Endodermal cell (in vitro differentiated cells): ENCODE measurements at regions not wholly inside any gene's neighbourhood (a gene's known extent, or its start where the extent isn't known, plus 50 kb on each side); places are given as distances from the start of the nearest gene placed in this dataset.
A peak's percentile ranks its signal among the peaks of the same experiment; 100 is the strongest.

ENCODE experiments used
- DNase-seq: peaks from one replicate; pipeline ENCODE4 v3.0.0-alpha.2; 2017
- H3K27ac ChIP-seq: 2 replicates; pipeline ENCODE4 v1.5.1; 2013; ENCODE audit warnings: mild to moderate bottlenecking, low read depth, low read length, moderate library complexity
- H3K27me3 ChIP-seq: 2 replicates; pipeline ENCODE4 v1.6.1; 2013; ENCODE audit warnings: mild to moderate bottlenecking, low read length, moderate library complexity; ENCODE audit not compliant: insufficient read depth, control insufficient read depth, poor library complexity, severe bottlenecking
- H3K36me3 ChIP-seq: 2 replicates; pipeline ENCODE4 v1.7.0; 2013; ENCODE audit warnings: mild to moderate bottlenecking, low read length, moderate library complexity; ENCODE audit not compliant: control insufficient read depth, insufficient read depth
- H3K4me1 ChIP-seq: one replicate; pipeline ENCODE4 v1.7.0; 2013; ENCODE audit warnings: low read length; ENCODE audit not compliant: control insufficient read depth, insufficient read depth
- H3K4me3 ChIP-seq: 2 replicates; pipeline ENCODE4 v1.5.1; 2013; ENCODE audit warnings: mild to moderate bottlenecking, low read length, moderate library complexity
- H3K9ac ChIP-seq: 2 replicates; pipeline ENCODE4 v1.6.1; 2013; ENCODE audit warnings: mild to moderate bottlenecking, low read length, moderate library complexity; ENCODE audit not compliant: poor library complexity, severe bottlenecking; ENCODE audit errors: extremely low read depth
- H3K9me3 ChIP-seq: 2 replicates; pipeline ENCODE4 v1.6.1; 2013; ENCODE audit warnings: mild to moderate bottlenecking, low read length, moderate library complexity; ENCODE audit not compliant: control insufficient read depth
- H3K27ac Mint-ChIP-seq: 2 replicates; pipeline ENCODE4 v1.8.0; 2020; ENCODE audit warnings: mixed read lengths
- H3K27me3 Mint-ChIP-seq: 2 replicates; pipeline ENCODE4 v1.8.0; 2021; ENCODE audit warnings: mild to moderate bottlenecking, mixed read lengths; ENCODE audit not compliant: insufficient read depth
- H3K36me3 Mint-ChIP-seq: 2 replicates; pipeline ENCODE4 v1.8.0; 2020; ENCODE audit warnings: low read depth, mixed read lengths
- H3K4me1 Mint-ChIP-seq: 2 replicates; pipeline ENCODE4 v1.8.0; 2020; ENCODE audit warnings: mixed read lengths
- H3K4me3 Mint-ChIP-seq: 2 replicates; pipeline ENCODE4 v1.8.0; 2020; ENCODE audit warnings: mild to moderate bottlenecking, moderate library complexity, mixed read lengths
- H3K9me3 Mint-ChIP-seq: 2 replicates; pipeline ENCODE4 v1.8.0; 2020; ENCODE audit warnings: mild to moderate bottlenecking, mixed read lengths
- WGBS, 2 experiments: methylation state at CpG; one replicate each; pipeline versions ENCODE4 v1.1.5 to v1.1.7; 2013; ENCODE audit warnings: missing lambda C conversion rate in 2 of 2, mixed read lengths in 1 of 2; ENCODE audit not compliant: insufficient coverage in 1 of 2, insufficient read length in 1 of 2; 5-methylcytosine and 5-hydroxymethylcytosine counted together
- TF ChIP-seq, protein P1 (sequence below): fragments of 200-600 bp; sonication (generic); conservative IDR thresholded peaks from 2 replicates; pipeline ENCODE4 v1.5.0; 2021; ENCODE audit warnings: antibody characterized with exemption, mild to moderate bottlenecking

DNA sequence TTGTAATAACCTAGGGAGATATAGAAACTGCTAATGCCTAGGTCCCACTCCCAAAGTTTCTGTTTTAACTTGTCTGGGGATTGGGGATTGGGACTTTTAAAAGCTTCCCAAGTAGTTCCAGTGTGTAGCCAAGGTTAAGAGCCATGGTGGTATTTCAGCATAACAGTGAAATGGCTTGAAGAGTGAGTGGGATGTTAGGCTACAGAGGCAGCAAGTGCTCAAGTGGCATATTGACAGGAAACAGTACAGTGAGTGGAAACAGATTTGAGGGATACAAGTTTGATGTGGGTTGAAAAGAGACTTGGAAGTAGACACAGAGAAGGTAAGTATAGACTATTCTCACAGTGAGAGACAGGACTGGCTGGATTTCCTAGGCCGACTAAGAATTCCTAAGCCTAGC, 217.6 kb upstream of the CNKSR2 start:
- H3K4me3 Mint-ChIP-seq: no peak overlapping the region
- H3K4me1 ChIP-seq: no peaks in the 10 kb centered on the region
- no peak overlapping the region for H3K9ac ChIP-seq
- H3K27ac Mint-ChIP-seq: no peak overlapping the region
- H3K36me3 ChIP-seq: no peaks in the 10 kb centered on the region
- DNase-seq: no peak
- H3K27me3 Mint-ChIP-seq: no peaks in the 10 kb centered on the region
- H3K9me3 Mint-ChIP-seq: no peaks in the 10 kb centered on the region
- H3K27ac ChIP-seq: no peak overlapping the region
- H3K4me3 ChIP-seq: no peak overlapping the region
- no peaks in the 10 kb centered on the region for H3K27me3 ChIP-seq
- H3K36me3 Mint-ChIP-seq: no peaks in the 10 kb centered on the region
- 83% methylated on average over 1 of the region's 1 CpG; no CpG with 5 or more reads in 1 of the 2 experiments for WGBS, 2 experiments
- TF ChIP-seq, protein P1, sequence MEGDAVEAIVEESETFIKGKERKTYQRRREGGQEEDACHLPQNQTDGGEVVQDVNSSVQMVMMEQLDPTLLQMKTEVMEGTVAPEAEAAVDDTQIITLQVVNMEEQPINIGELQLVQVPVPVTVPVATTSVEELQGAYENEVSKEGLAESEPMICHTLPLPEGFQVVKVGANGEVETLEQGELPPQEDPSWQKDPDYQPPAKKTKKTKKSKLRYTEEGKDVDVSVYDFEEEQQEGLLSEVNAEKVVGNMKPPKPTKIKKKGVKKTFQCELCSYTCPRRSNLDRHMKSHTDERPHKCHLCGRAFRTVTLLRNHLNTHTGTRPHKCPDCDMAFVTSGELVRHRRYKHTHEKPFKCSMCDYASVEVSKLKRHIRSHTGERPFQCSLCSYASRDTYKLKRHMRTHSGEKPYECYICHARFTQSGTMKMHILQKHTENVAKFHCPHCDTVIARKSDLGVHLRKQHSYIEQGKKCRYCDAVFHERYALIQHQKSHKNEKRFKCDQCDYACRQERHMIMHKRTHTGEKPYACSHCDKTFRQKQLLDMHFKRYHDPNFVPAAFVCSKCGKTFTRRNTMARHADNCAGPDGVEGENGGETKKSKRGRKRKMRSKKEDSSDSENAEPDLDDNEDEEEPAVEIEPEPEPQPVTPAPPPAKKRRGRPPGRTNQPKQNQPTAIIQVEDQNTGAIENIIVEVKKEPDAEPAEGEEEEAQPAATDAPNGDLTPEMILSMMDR: no peak
- H3K4me1 Mint-ChIP-seq: peaks cover 4% of the 10 kb centered on the region
- H3K9me3 ChIP-seq: no peaks in the 10 kb centered on the region

DNA sequence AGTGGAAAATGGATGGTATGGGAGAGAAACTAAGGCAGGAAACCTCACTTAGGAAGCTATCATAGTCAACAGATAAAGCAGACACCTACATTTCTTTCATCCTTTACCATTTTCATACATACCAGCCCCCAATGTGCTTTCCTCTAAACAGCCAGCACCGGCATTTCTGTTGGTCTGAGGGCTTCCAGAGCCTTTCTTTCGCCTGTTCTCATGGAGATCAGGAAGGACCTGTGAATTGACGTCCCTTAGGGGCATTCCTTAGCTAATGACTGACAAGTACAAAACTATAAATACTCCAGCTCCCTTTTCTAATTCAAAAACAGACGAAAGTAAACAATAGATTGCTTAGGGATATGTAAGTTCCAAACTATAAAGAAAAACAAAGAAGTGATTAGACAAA, 215.5 kb upstream of the CNKSR2 start:
- H3K4me3 ChIP-seq: no peak overlapping the region
- H3K9ac ChIP-seq: no peak overlapping the region
- no peak overlapping the region for H3K27ac ChIP-seq
- no peaks in the 10 kb centered on the region for H3K9me3 ChIP-seq
- H3K4me1 ChIP-seq: no peaks in the 10 kb centered on the region
- TF ChIP-seq, protein P1: no peak
- DNase-seq: peak; percentile 49
- WGBS, 2 experiments: 63% methylated on average over 4 of the region's 4 CpGs; no CpG with 5 or more reads in 1 of the 2 experiments
- no peaks in the 10 kb centered on the region for H3K27me3 Mint-ChIP-seq
- H3K9me3 Mint-ChIP-seq: no peaks in the 10 kb centered on the region
- no peaks in the 10 kb centered on the region for H3K4me1 Mint-ChIP-seq
- no peak overlapping the region for H3K4me3 Mint-ChIP-seq
- H3K36me3 Mint-ChIP-seq: no peaks in the 10 kb centered on the region
- no peak overlapping the region for H3K27ac Mint-ChIP-seq
- no peaks in the 10 kb centered on the region for H3K36me3 ChIP-seq
- no peaks in the 10 kb centered on the region for H3K27me3 ChIP-seq

DNA sequence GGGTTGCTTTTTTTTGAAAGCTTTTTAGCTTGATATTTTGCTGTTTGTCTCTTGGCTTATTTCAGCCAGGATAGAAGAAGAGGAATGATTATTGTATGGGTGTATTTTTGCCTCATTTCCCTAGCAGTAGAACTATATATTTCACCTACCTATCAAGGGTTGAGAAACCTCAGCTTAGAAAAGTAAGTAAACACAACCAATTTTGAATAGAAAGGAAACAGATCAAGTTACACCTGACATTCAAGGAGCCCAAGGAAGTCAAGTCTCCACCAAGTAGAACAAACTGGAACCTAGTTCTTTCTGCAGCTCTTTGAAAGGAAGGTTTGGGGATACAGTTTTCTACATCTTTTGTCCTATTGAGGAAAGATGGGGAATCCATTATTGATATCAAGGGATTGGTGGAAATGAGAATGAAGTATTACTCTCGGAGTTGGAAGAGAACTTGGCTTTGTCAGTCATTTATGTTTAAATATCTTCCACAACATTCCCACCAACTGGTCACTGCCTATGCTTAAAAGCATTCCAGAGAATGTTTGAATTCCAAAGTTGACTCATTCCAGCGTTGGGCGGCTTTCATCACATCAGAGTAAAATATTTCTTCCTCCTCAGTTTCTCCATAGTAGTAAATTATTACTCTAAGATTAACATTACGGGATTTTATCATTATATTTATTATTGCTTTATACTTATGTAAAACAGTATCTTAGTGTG, 207.8 kb upstream of the CNKSR2 start:
- Histone ChIP-seq H3K9ac (no peak overlapping the region), H3K4me3 (no peak overlapping the region)

More for the DNA sequence above, 207.8 kb upstream of the CNKSR2 start:
- H3K4me1 ChIP-seq: no peaks in the 10 kb centered on the region
- Mint-ChIP-seq H3K4me1 (peaks cover 15% of the 10 kb centered on the region), H3K27ac (peak overlapping the region; percentile 72), H3K9me3 (no peaks in the 10 kb centered on the region), H3K4me3 (no peak overlapping the region), H3K36me3 (no peaks in the 10 kb centered on the region), H3K27me3 (no peaks in the 10 kb centered on the region)
- H3K27ac ChIP-seq: no peak overlapping the region
- H3K27me3 ChIP-seq: no peaks in the 10 kb centered on the region
- WGBS, 2 experiments: no CpG with 5 or more reads among the region's 4 CpGs
- H3K9me3 ChIP-seq: no peaks in the 10 kb centered on the region
- TF ChIP-seq, protein P1: no peak
- H3K36me3 ChIP-seq: no peaks in the 10 kb centered on the region
- DNase-seq: no peak
